Panc1 (cell line): ENCODE measurements at regions not wholly inside any gene's neighbourhood (a gene's known extent, or its start where the extent isn't known, plus 50 kb on each side); places are given as distances from the start of the nearest gene placed in this dataset.

Experiments
- ATAC-seq: fragments of 200-7000 bp; cut with Tn5 transposase; 2 replicates; pipeline ENCODE4 v1.9.1; 2020; ENCODE audit warnings: mild to moderate bottlenecking, moderate library complexity
- BruUV-seq: library from RNA; stranded (reverse); fragments of 400-500 nt; replicated peaks from 2 replicates; lab custom pipeline; 2021; lab: Mats Ljungman, UMichigan
- CTCF ChIA-PET: fragments of 300-600 bp; sonication (Branson Sonifier 250); formaldehyde crosslinking; loops from one replicate; lab custom pipeline; 2022; ENCODE audit warnings: antibody characterized with exemption; lab: Charles Lee
- POLR2A ChIA-PET: fragments of 300-600 bp; sonication (Branson Sonifier 250); formaldehyde crosslinking; loops from one replicate; lab custom pipeline; 2022; ENCODE audit warnings: antibody characterized with exemption; lab: Charles Lee
- DNase-seq: peaks from one replicate; pipeline ENCODE4 v3.0.0-alpha.2; 2010; ENCODE audit warnings: low read depth, low spot score
- H3K27ac ChIP-seq: 2 replicates; pipeline ENCODE4 v1.5.1; 2011; ENCODE audit warnings: mild to moderate bottlenecking, low read length, inconsistent platforms
- H3K27me3 ChIP-seq: fragments of 200-500 bp; sonication (Bioruptor generic); 2 replicates; pipeline ENCODE4 v1.6.0; 2014; ENCODE audit warnings: low read length, inconsistent platforms; ENCODE audit not compliant: control insufficient read depth, insufficient read depth
- H3K36me3 ChIP-seq: fragments of 200-500 bp; sonication (Bioruptor generic); 2 replicates; pipeline ENCODE4 v1.5.1; 2014; ENCODE audit warnings: inconsistent platforms, mild to moderate bottlenecking, low read length, moderate library complexity; ENCODE audit not compliant: control insufficient read depth, insufficient read depth
- H3K4me1 ChIP-seq: 2 replicates; pipeline ENCODE4 v1.5.1; 2011; ENCODE audit warnings: inconsistent platforms, mild to moderate bottlenecking, low read length, moderate library complexity; ENCODE audit not compliant: control insufficient read depth, insufficient read depth
- H3K4me3 ChIP-seq, 2 experiments: 2 replicates each; pipeline ENCODE4 v1.5.1; 2011 to 2012; ENCODE audit warnings: low read depth in 2 of 2, low read length in 2 of 2, mild to moderate bottlenecking in 2 of 2, inconsistent platforms in 1 of 2, moderate library complexity in 1 of 2
- H3K9me3 ChIP-seq: fragments of 200-500 bp; sonication (Bioruptor generic); 2 replicates; pipeline ENCODE4 v1.5.1; 2014; ENCODE audit warnings: low read depth, mild to moderate bottlenecking, inconsistent platforms, low read length, moderate library complexity; ENCODE audit not compliant: control insufficient read depth, insufficient read depth
- POLR2AphosphoS5 ChIP-seq: IDR thresholded peaks from 2 replicates; pipeline ENCODE4 v1.6.1; 2012; ENCODE audit warnings: mild to moderate bottlenecking, low read depth, low read length, moderate library complexity
- SIN3A ChIP-seq: IDR thresholded peaks from 2 replicates; pipeline ENCODE4 v1.6.1; 2012; ENCODE audit warnings: low read depth, mild to moderate bottlenecking, low read length, moderate library complexity, borderline replicate concordance; ENCODE audit not compliant: insufficient read depth
- TCF7L2 ChIP-seq: IDR thresholded peaks from 2 replicates; pipeline ENCODE4 v1.6.1; 2011; ENCODE audit warnings: mild to moderate bottlenecking, low read depth, low read length, inconsistent platforms
- in situ Hi-C: cut with HindIII; loops from 2 replicates; pipeline ENCODE4 v1.10.0; 2016; ENCODE audit warnings: low sequenced_read_pairs, low pct_unique_long_range_greater_than_20kb
- intact Hi-C: fragments of 100-400 bp; cut with micrococcal nuclease; formaldehyde crosslinking; loops from one replicate; pipeline ENCODE4 v1.10.0; 2022; ENCODE audit not compliant: unreplicated experiment
- TF ChIP-seq, protein P1 (sequence below), 2 experiments: IDR thresholded peaks; 2 replicates each; pipeline ENCODE4 v1.6.1; 2011 to 2012; ENCODE audit warnings: low read depth in 2 of 2, control low read depth in 1 of 2, low read length in 1 of 2, mild to moderate bottlenecking in 1 of 2, moderate library complexity in 1 of 2; ENCODE audit not compliant: insufficient read depth in 1 of 2
- TF ChIP-seq, protein P2 (sequence below): fragments of 450-650 bp; IDR thresholded peaks from 2 replicates; pipeline ENCODE4 v1.5.1; 2017; ENCODE audit warnings: mild to moderate bottlenecking

DNA sequence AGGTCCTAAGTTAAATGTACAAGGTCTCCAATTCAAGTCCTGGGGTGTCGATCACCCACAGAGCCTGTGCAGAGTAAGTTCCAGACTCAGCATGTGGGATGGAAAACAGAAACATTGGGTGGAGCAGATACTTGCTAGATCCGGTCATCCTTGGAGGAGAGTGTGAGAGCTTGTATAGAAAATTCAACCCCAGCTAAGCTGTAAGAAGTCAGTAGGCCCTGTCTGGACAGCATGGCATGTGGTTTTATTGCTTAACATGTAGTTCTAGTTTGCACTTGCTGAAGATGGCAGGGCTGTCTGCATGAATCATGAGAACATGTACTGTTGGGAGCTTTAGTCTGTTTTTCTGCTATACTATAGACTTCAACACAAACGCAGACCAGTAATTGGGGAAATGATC, 189.6 kb upstream of the RMP24 start:
- CTCF ChIA-PET, result no interaction called here
- TF ChIP-seq SIN3A (no peak), TCF7L2 (no peak)
- TF ChIP-seq, protein P1, sequence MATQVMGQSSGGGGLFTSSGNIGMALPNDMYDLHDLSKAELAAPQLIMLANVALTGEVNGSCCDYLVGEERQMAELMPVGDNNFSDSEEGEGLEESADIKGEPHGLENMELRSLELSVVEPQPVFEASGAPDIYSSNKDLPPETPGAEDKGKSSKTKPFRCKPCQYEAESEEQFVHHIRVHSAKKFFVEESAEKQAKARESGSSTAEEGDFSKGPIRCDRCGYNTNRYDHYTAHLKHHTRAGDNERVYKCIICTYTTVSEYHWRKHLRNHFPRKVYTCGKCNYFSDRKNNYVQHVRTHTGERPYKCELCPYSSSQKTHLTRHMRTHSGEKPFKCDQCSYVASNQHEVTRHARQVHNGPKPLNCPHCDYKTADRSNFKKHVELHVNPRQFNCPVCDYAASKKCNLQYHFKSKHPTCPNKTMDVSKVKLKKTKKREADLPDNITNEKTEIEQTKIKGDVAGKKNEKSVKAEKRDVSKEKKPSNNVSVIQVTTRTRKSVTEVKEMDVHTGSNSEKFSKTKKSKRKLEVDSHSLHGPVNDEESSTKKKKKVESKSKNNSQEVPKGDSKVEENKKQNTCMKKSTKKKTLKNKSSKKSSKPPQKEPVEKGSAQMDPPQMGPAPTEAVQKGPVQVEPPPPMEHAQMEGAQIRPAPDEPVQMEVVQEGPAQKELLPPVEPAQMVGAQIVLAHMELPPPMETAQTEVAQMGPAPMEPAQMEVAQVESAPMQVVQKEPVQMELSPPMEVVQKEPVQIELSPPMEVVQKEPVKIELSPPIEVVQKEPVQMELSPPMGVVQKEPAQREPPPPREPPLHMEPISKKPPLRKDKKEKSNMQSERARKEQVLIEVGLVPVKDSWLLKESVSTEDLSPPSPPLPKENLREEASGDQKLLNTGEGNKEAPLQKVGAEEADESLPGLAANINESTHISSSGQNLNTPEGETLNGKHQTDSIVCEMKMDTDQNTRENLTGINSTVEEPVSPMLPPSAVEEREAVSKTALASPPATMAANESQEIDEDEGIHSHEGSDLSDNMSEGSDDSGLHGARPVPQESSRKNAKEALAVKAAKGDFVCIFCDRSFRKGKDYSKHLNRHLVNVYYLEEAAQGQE (IDR thresholded peaks at IDR 0.05; ENCODE audit: insufficient read depth in 1 of 2, low read depth in 2 of 2, low read length in 1 of 2), result no peak
- TF ChIP-seq, protein P2, sequence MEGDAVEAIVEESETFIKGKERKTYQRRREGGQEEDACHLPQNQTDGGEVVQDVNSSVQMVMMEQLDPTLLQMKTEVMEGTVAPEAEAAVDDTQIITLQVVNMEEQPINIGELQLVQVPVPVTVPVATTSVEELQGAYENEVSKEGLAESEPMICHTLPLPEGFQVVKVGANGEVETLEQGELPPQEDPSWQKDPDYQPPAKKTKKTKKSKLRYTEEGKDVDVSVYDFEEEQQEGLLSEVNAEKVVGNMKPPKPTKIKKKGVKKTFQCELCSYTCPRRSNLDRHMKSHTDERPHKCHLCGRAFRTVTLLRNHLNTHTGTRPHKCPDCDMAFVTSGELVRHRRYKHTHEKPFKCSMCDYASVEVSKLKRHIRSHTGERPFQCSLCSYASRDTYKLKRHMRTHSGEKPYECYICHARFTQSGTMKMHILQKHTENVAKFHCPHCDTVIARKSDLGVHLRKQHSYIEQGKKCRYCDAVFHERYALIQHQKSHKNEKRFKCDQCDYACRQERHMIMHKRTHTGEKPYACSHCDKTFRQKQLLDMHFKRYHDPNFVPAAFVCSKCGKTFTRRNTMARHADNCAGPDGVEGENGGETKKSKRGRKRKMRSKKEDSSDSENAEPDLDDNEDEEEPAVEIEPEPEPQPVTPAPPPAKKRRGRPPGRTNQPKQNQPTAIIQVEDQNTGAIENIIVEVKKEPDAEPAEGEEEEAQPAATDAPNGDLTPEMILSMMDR, result no peak
- Histone ChIP-seq H3K27ac (no peak overlapping the region), H3K9me3 (no peaks in the 10 kb centered on the region), H3K4me1 (no peaks in the 10 kb centered on the region), H3K36me3 (no peaks in the 10 kb centered on the region), H3K27me3 (no peaks in the 10 kb centered on the region), H3K4me3 (no peak overlapping the region)
- intact Hi-C loops (no loop called here), in situ Hi-C loops (no loop called here)
- POLR2A ChIA-PET, result no interaction called here
- no peak for DNase-seq
- ATAC-seq, result no peak
- BruUV-seq, result no TSS peak

DNA sequence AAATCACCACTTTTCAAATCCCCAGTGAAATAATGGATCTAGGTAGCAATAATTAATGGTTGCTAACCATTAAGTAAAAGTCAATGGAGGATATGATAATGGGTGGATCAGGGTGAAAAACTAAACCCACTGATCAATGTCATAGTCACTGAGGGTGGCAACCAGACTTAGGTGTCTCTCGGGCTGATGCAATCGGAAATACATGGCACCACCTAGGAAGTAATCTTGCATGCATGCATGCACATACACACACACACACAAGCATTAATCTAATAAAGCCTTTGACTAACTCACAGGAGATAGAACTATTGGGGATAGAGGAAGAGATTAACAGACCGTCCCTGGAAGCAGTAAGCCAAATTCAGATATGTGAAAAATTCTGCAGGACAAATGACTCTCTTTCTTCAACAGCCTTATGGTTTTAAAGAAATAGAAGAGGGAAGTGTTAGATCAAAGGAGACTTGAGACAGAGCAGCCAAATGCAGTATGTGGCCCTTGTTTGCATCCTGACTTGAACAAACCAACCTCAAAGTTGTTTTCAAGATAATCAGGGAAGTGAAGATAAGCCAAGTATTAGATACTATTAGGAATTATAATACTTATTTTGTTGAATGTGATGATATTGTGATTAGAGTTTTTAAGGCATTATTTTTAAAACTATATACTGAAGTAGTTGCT, 186.0 kb upstream of the RMP24 start:
- no peaks in the 10 kb centered on the region for H3K36me3 ChIP-seq
- BruUV-seq, result no TSS peak
- no peak overlapping the region for H3K27ac ChIP-seq
- ChIA-PET POLR2A (no interaction called here), CTCF (no interaction called here)
- no peaks in the 10 kb centered on the region for H3K4me1 ChIP-seq
- ATAC-seq (no peak), DNase-seq (no peak)
- H3K27me3 ChIP-seq, result no peaks in the 10 kb centered on the region
- TF ChIP-seq POLR2AphosphoS5, result no peak
- TF ChIP-seq, protein P2, result no peak
- no peak for TF ChIP-seq TCF7L2
- TF ChIP-seq SIN3A, result no peak
- TF ChIP-seq, protein P1 (IDR thresholded peaks at IDR 0.05; ENCODE audit: insufficient read depth in 1 of 2, low read depth in 2 of 2, low read length in 1 of 2), result no peak
- intact Hi-C loops (no loop called here), in situ Hi-C loops (no loop called here)
- H3K9me3 ChIP-seq, result no peaks in the 10 kb centered on the region
- H3K4me3 ChIP-seq, result no peak overlapping the region
